ENCODE measurements at regions not wholly inside any gene's neighbourhood (a gene's known extent, or its start where the extent isn't known, plus 50 kb on each side); places are given as distances from the start of the nearest gene placed in this dataset.

DNA sequence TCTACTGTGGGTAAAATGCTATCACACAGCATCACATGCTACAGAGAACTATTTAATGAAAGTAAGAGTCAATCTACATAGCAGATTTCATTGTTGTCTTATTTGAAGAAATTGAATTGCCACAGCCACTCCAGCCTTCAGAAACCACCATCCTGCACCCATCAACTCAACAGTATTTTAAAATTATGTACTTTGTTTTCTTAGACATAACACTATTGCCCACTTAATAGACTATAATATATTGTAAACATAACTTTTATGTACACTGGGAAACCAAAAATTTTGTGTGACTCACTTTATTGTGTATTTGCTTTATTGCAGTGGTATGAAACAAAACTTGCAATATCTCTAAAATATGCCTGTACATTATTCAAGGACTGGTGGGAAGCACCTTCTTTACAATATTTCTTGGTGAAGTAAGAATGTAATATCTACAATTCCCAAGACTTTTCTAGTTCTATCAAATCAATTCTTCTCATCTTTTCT lies 133.0 kb downstream of the DUSP10 start:
- Histone ChIP-seq H3K79me2 (ENCODE audit: low read length) (no peaks in the 10 kb centered on the region), H3K4me1 (ENCODE audit: insufficient read depth, low read length) (peaks cover 61% of the 10 kb centered on the region), H3K9me3 (ENCODE audit: low read length) (no peaks in the 10 kb centered on the region), H2AFZ (ENCODE audit: low read length) (no peak overlapping the region), H3K36me3 (ENCODE audit: low read depth, low read length) (no peaks in the 10 kb centered on the region), H3K27me3 (ENCODE audit: low read length) (no peaks in the 10 kb centered on the region), H4K20me1 (ENCODE audit: low read length) (no peaks in the 10 kb centered on the region), H3K27ac (ENCODE audit: low read length) (peak overlapping the region; percentile 61), H3K4me3 (ENCODE audit: low read length) (peak overlapping the region; percentile 26; the same call in 1 of the 2 replicates), H3K9me2 (replicated peaks; ENCODE audit: low read length) (no peaks in the 10 kb centered on the region), H3K9ac (ENCODE audit: low read length) (peak overlapping the region; percentile 21; the same call in 1 of the 2 replicates), H3K4me2 (ENCODE audit: low read length) (peak overlapping the region; percentile 78), H3F3A (ENCODE audit: low read length, unreplicated experiment) (peaks cover 7% of the 10 kb centered on the region)
- DNase-seq (peak; percentile 91), ATAC-seq (peak; percentile 67)
- TF ChIP-seq EZH2 (IDR thresholded peaks at IDR 0.05; ENCODE audit: low read length, unreplicated experiment): no peak
- TF ChIP-seq CTCF (conservative IDR thresholded peaks at IDR 0.05; ENCODE audit: low read depth, low read length): no peak
- no peak for TF ChIP-seq EZH2phosphoT487 (IDR thresholded peaks at IDR 0.05; ENCODE audit: borderline replicate concordance, low read length)
- intact Hi-C loops (cut with micrococcal nuclease): loop anchor here (1.0 to 2.0 kb wide), 4 partner anchors 32 to 260 kb away; partner anchors contain the start of gene DUSP10
- POLR2A ChIA-PET (ENCODE audit: unreplicated experiment): interaction anchor here (0.5 to 0.7 kb wide), 3 partner anchors 168 to 1321 kb away, joined by 4 to 12 read pairs (median 7); no protein-coding TSS in a partner anchor
- BruUV-seq (replicated peaks): no TSS peak
- CTCF ChIA-PET: interaction anchor here (0.6 to 0.7 kb wide), 2 partner anchors 802 to 1390 kb away, joined by 8 to 9 read pairs; no protein-coding TSS in a partner anchor

GRCh38 chr1:221611656-221612046 lies 130.2 kb downstream of the DUSP10 start:
- H4K20me1 ChIP-seq (ENCODE audit: low read length): no peaks in the 10 kb centered on the region
- intact Hi-C loops (cut with micrococcal nuclease): loop anchor here (2.0 to 10.0 kb wide), 5 partner anchors 69 to 353 kb away; no protein-coding TSS in a partner anchor
- peak overlapping the region; percentile 73 for H3K27ac ChIP-seq (ENCODE audit: low read length)
- H3K27me3 ChIP-seq (ENCODE audit: low read length): no peaks in the 10 kb centered on the region
- H3K9me2 ChIP-seq (replicated peaks; ENCODE audit: low read length): no peaks in the 10 kb centered on the region
- TF ChIP-seq CTCF (conservative IDR thresholded peaks at IDR 0.05; ENCODE audit: low read depth, low read length) (no peak), EZH2phosphoT487 (IDR thresholded peaks at IDR 0.05; ENCODE audit: borderline replicate concordance, low read length) (no peak), EZH2 (IDR thresholded peaks at IDR 0.05; ENCODE audit: low read length, unreplicated experiment) (no peak)
- no TSS peak for BruUV-seq (replicated peaks)
- ChIA-PET CTCF (no interaction called here), POLR2A (ENCODE audit: unreplicated experiment) (no interaction called here)
- ATAC-seq: no peak
- H3K36me3 ChIP-seq (ENCODE audit: low read depth, low read length): no peaks in the 10 kb centered on the region
- H3K4me1 ChIP-seq (ENCODE audit: insufficient read depth, low read length): peaks cover 45% of the 10 kb centered on the region
- H3K9me3 ChIP-seq (ENCODE audit: low read length): no peaks in the 10 kb centered on the region
- DNase-seq: no peak
- no peaks in the 10 kb centered on the region for H3K79me2 ChIP-seq (ENCODE audit: low read length)
- H3K4me2 ChIP-seq (ENCODE audit: low read length): peak overlapping the region; percentile 50
- H3F3A ChIP-seq (ENCODE audit: low read length, unreplicated experiment): peaks cover 7% of the 10 kb centered on the region
- H3K4me3 ChIP-seq (ENCODE audit: low read length): no peak overlapping the region
- peak overlapping the region; percentile 0; the same call in 1 of the 2 replicates for H3K9ac ChIP-seq (ENCODE audit: low read length)
- no peak overlapping the region for H2AFZ ChIP-seq (ENCODE audit: low read length)

Measured in PC-3 (cell line).